GM18951 (cell line): ENCODE measurements at regions not wholly inside any gene's neighbourhood (a gene's known extent, or its start where the extent isn't known, plus 50 kb on each side); places are given as distances from the start of the nearest gene placed in this dataset.
"Not testable (repeated sequence)": the region's sequence is repeated elsewhere in the genome, so short reads cannot be mapped to it uniquely, and the experiment has no call there.

Experiments
- POLR2A ChIP-seq: IDR thresholded peaks from 4 replicates; pipeline ENCODE4 v1.6.1; 2011; ENCODE audit warnings: mild to moderate bottlenecking; ENCODE audit not compliant: insufficient read length, insufficient read depth; ENCODE audit errors: extremely low read depth
- in situ Hi-C: fragments of 300-500 bp; cut with MboI; formaldehyde crosslinking; loops from one replicate; pipeline ENCODE4 v1.12.0; 2022; ENCODE audit warnings: low sequenced_read_pairs, mixed read lengths, inconsistent platforms; ENCODE audit not compliant: unreplicated experiment

- in situ Hi-C loops = no loop called here
- TF ChIP-seq POLR2A = no peak
Measured at GRCh38 chr18:71371951-71372605, 1083.2 kb downstream of the SOCS6 start.

- TF ChIP-seq POLR2A = no peak
Measured at GRCh38 chr18:71370671-71371445, 1082.0 kb downstream of the SOCS6 start.

GRCh38 chr18:71370095-71370494 is 1081.2 kb downstream of the SOCS6 start:
- in situ Hi-C loops = no loop called here
- TF ChIP-seq POLR2A = no peak

More at GRCh38 chr18:71370671-71371445, 1082.0 kb downstream of the SOCS6 start:
- in situ Hi-C loops = no loop called here

- in situ Hi-C loops = no loop called here
- no peak for TF ChIP-seq POLR2A
Measured at GRCh38 chr18:71362140-71362539, 1073.3 kb downstream of the SOCS6 start.

GRCh38 chr18:71355599-71355998 is 1066.8 kb downstream of the SOCS6 start:
- in situ Hi-C loops = not testable (repeated sequence)

GRCh38 chr18:71352618-71353017 is 1063.8 kb downstream of the SOCS6 start:
- in situ Hi-C loops = no loop called here
- no peak for TF ChIP-seq POLR2A

- in situ Hi-C loops = no loop called here
- TF ChIP-seq POLR2A = no peak
Measured at GRCh38 chr18:71336576-71337210, 1047.8 kb downstream of the SOCS6 start.

GRCh38 chr18:71329563-71329962 is 1040.7 kb downstream of the SOCS6 start:
- in situ Hi-C loops = no loop called here
- no peak for TF ChIP-seq POLR2A

GRCh38 chr18:71329114-71329513 is 1040.3 kb downstream of the SOCS6 start:
- no peak for TF ChIP-seq POLR2A
- in situ Hi-C loops = no loop called here

GRCh38 chr18:71327850-71328249 is 1039.0 kb downstream of the SOCS6 start:
- no peak for TF ChIP-seq POLR2A
- in situ Hi-C loops = no loop called here

- no peak for TF ChIP-seq POLR2A
- in situ Hi-C loops = no loop called here
Measured at GRCh38 chr18:71327441-71327840, 1038.6 kb downstream of the SOCS6 start.

GRCh38 chr18:71326826-71327225 is 1038.0 kb downstream of the SOCS6 start:
- no peak for TF ChIP-seq POLR2A
- in situ Hi-C loops = no loop called here

- in situ Hi-C loops = no loop called here
- no peak for TF ChIP-seq POLR2A
Measured at GRCh38 chr18:71324356-71324755, 1035.5 kb downstream of the SOCS6 start.

- TF ChIP-seq POLR2A = no peak
- in situ Hi-C loops = no loop called here
Measured at GRCh38 chr18:71322201-71322600, 1033.4 kb downstream of the SOCS6 start.

- in situ Hi-C loops = no loop called here
- no peak for TF ChIP-seq POLR2A
Measured at GRCh38 chr18:71321319-71321718, 1032.5 kb downstream of the SOCS6 start.
